HG02852 (cell line): ENCODE measurements at regions not wholly inside any gene's neighbourhood (a gene's known extent, or its start where the extent isn't known, plus 50 kb on each side); places are given as distances from the start of the nearest gene placed in this dataset.
"Not testable (repeated sequence)": the region's sequence is repeated elsewhere in the genome, so short reads cannot be mapped to it uniquely, and the experiment has no call there.

ENCODE experiments used
- ATAC-seq: cut with Tn5 transposase; IDR thresholded peaks from one replicate; pipeline ENCODE4 v1.9.1; 2021; ENCODE audit warnings: mild to moderate bottlenecking, moderate library complexity; ENCODE audit not compliant: unreplicated experiment

GRCh38 chr5:144048259-144048856, 122.1 kb downstream of the YIPF5 start:
- ATAC-seq = no peak

GRCh38 chr5:144055391-144055790, 115.1 kb downstream of the YIPF5 start:
- ATAC-seq = not testable (repeated sequence)

GRCh38 chr5:144060091-144060490, 110.4 kb downstream of the YIPF5 start:
- not testable (repeated sequence) for ATAC-seq

GRCh38 chr5:144060598-144060997, 109.9 kb downstream of the YIPF5 start:
- ATAC-seq = no peak

- no peak for ATAC-seq
Observed at GRCh38 chr5:144065786-144066185, 104.7 kb downstream of the YIPF5 start.

GRCh38 chr5:144072518-144072927, 97.9 kb downstream of the YIPF5 start:
- ATAC-seq = no peak

- no peak for ATAC-seq
Observed at GRCh38 chr5:144076521-144077083, 93.9 kb downstream of the YIPF5 start.

GRCh38 chr5:144083185-144083584, 87.3 kb downstream of the YIPF5 start:
- ATAC-seq = no peak

- no peak for ATAC-seq
Observed at GRCh38 chr5:144084971-144085370, 85.5 kb downstream of the YIPF5 start.

- ATAC-seq = no peak
Observed at GRCh38 chr5:144085381-144085780, 85.1 kb downstream of the YIPF5 start.

GRCh38 chr5:144086295-144086694, 84.2 kb downstream of the YIPF5 start:
- ATAC-seq = no peak

GRCh38 chr5:144087576-144087975, 82.9 kb downstream of the YIPF5 start:
- no peak for ATAC-seq

- no peak for ATAC-seq
Observed at GRCh38 chr5:144088206-144089064, 82.0 kb downstream of the YIPF5 start.

GRCh38 chr5:144089401-144090021, 80.9 kb downstream of the YIPF5 start:
- ATAC-seq = no peak

- no peak for ATAC-seq
Observed at GRCh38 chr5:144092508-144092907, 78.0 kb downstream of the YIPF5 start.

GRCh38 chr5:144093400-144093799, 77.1 kb downstream of the YIPF5 start:
- no peak for ATAC-seq

- ATAC-seq = no peak
Observed at GRCh38 chr5:144093868-144094267, 76.6 kb downstream of the YIPF5 start.

- no peak for ATAC-seq
Observed at GRCh38 chr5:144100702-144101101, 69.8 kb downstream of the YIPF5 start.

GRCh38 chr5:144101616-144102015, 68.8 kb downstream of the YIPF5 start:
- no peak for ATAC-seq

- ATAC-seq = no peak
Observed at GRCh38 chr5:144102361-144102760, 68.1 kb downstream of the YIPF5 start.

- no peak for ATAC-seq
Observed at GRCh38 chr5:144102979-144103378, 67.5 kb downstream of the YIPF5 start.
